SK-N-SH (cell line): ENCODE measurements at regions not wholly inside any gene's neighbourhood (a gene's known extent, or its start where the extent isn't known, plus 50 kb on each side); places are given as distances from the start of the nearest gene placed in this dataset.
A peak's percentile ranks its signal among the peaks of the same experiment; 100 is the strongest.

Experiments used
- CTCF ChIA-PET: fragments of 300-600, 350-600 bp; formaldehyde crosslinking; extraction: SDS; loops from one replicate; lab custom pipeline; 2021; lab: Yijun Ruan, JAX
- POLR2A ChIA-PET: fragments of 350-600 bp; sonication (Branson Sonifier 250); formaldehyde crosslinking; extraction: SDS; loops from one replicate; lab custom pipeline; 2020; ENCODE audit warnings: antibody characterized with exemption, inconsistent platforms; lab: Yijun Ruan, JAX
- DNase-seq: peaks from one replicate; pipeline ENCODE4 v3.0.0; 2012
- H2AFZ ChIP-seq: fragments of 200-600 bp; sonication (generic); 2 replicates; pipeline ENCODE4 v1.8.1; 2016; ENCODE audit warnings: antibody characterized with exemption, mild to moderate bottlenecking, low read depth
- H3F3A ChIP-seq: fragments of 200-600 bp; sonication (generic); replicated peaks from 2 replicates; pipeline ENCODE3; 2016; ENCODE audit warnings: antibody characterized with exemption, mild to moderate bottlenecking; ENCODE audit not compliant: insufficient read depth
- H3K27ac ChIP-seq, 2 experiments: fragments of 200-500 bp in 1 of 2; fragments of 200-600 bp in 1 of 2; sonication (Bioruptor generic) in 1 of 2; sonication (generic), shearing (Covaris generic) in 1 of 2; 2 replicates each; pipeline versions ENCODE4 v1.5.1 to v1.6.1; 2014 to 2016; ENCODE audit warnings: low read depth in 2 of 2, inconsistent platforms in 1 of 2, low read length in 1 of 2, mild to moderate bottlenecking in 1 of 2, mixed read lengths in 1 of 2
- H3K27me3 ChIP-seq: fragments of 200-600 bp; sonication (generic), shearing (Covaris generic); 2 replicates; pipeline ENCODE4 v1.6.1; 2016; ENCODE audit warnings: mixed run types; ENCODE audit not compliant: insufficient read depth
- H3K36me3 ChIP-seq, 2 experiments: fragments of 200-500 bp in 1 of 2; fragments of 200-600 bp in 1 of 2; sonication (Bioruptor generic) in 1 of 2; sonication (generic) in 1 of 2; replicated peaks in 1 of 2; 2 replicates each; pipeline versions ENCODE3 to v1.5.1; 2014 to 2016; ENCODE audit warnings: low read length in 1 of 2, mild to moderate bottlenecking in 1 of 2; ENCODE audit not compliant: insufficient read depth in 2 of 2, control insufficient read depth in 1 of 2
- H3K4me1 ChIP-seq, 2 experiments: fragments of 200-500 bp in 1 of 2; fragments of 200-600 bp in 1 of 2; sonication (Bioruptor generic) in 1 of 2; sonication (generic), shearing (Covaris generic) in 1 of 2; 2 replicates each; pipeline versions ENCODE4 v1.5.1 to v1.6.1; 2014 to 2016; ENCODE audit warnings: low read depth in 1 of 2, low read length in 1 of 2, mixed run types in 1 of 2; ENCODE audit not compliant: insufficient read depth in 2 of 2, control insufficient read depth in 1 of 2
- H3K4me2 ChIP-seq: fragments of 200-600 bp; sonication (generic), shearing (Covaris generic); 2 replicates; pipeline ENCODE4 v1.6.1; 2017; ENCODE audit warnings: mixed run types
- H3K4me3 ChIP-seq, 2 experiments: fragments of 200-500 bp in 1 of 2; fragments of 200-600 bp in 1 of 2; sonication (Bioruptor generic) in 1 of 2; sonication (generic), shearing (Covaris generic) in 1 of 2; 2 replicates each; pipeline versions ENCODE4 v1.5.1 to v1.8.1; 2014 to 2016; ENCODE audit warnings: low read depth in 2 of 2, inconsistent platforms in 1 of 2, low read length in 1 of 2, mild to moderate bottlenecking in 1 of 2, mixed read lengths in 1 of 2, moderate library complexity in 1 of 2
- H3K79me2 ChIP-seq: fragments of 200-600 bp; sonication (generic); 2 replicates; pipeline ENCODE4 v1.8.1; 2017; ENCODE audit warnings: mild to moderate bottlenecking; ENCODE audit not compliant: insufficient read depth
- H3K9ac ChIP-seq: fragments of 200-600 bp; sonication (generic); 2 replicates; pipeline ENCODE4 v1.6.1; 2017; ENCODE audit warnings: mixed run types
- H3K9me2 ChIP-seq: fragments of 200-600 bp; sonication (generic); 2 replicates; pipeline ENCODE4 v1.6.1; 2017; ENCODE audit warnings: mixed run types
- H3K9me3 ChIP-seq: fragments of 200-600 bp; sonication (generic); 2 replicates; pipeline ENCODE4 v1.6.1; 2017; ENCODE audit warnings: mixed run types, mild to moderate bottlenecking, moderate library complexity
- H4K20me1 ChIP-seq: fragments of 200-600 bp; sonication (generic); 2 replicates; pipeline ENCODE4 v1.6.1; 2017; ENCODE audit warnings: mild to moderate bottlenecking, mixed run types; ENCODE audit not compliant: insufficient read depth
- EP300 ChIP-seq, 2 experiments: IDR thresholded peaks; 2 replicates each; pipeline versions ENCODE4 v1.4.0 to v1.6.1; 2012; ENCODE audit warnings: borderline replicate concordance in 1 of 2, low read depth in 1 of 2, low read length in 1 of 2
- EZH2phosphoT487 ChIP-seq: fragments of 200-600 bp; sonication (generic); IDR thresholded peaks from 2 replicates; pipeline ENCODE4 v1.6.1; 2017; ENCODE audit warnings: low read depth, mixed run types, mild to moderate bottlenecking, antibody characterized with exemption, moderate library complexity, borderline replicate concordance
- FOSL2 ChIP-seq: IDR thresholded peaks from 2 replicates; pipeline ENCODE4 v1.4.0; 2012; ENCODE audit warnings: low read depth, mild to moderate bottlenecking, moderate library complexity, borderline replicate concordance
- GATA2 ChIP-seq: sonication (generic); formaldehyde crosslinking; IDR thresholded peaks from 2 replicates; pipeline ENCODE4 v1.5.0; 2020; ENCODE audit warnings: mild to moderate bottlenecking, missing genetic modification reagents
- MEF2A ChIP-seq: IDR thresholded peaks from 2 replicates; pipeline ENCODE4 v1.4.0; 2012; ENCODE audit warnings: low read depth, borderline replicate concordance
- NRF1 ChIP-seq: IDR thresholded peaks from 2 replicates; pipeline ENCODE4 v1.6.1; 2012; ENCODE audit warnings: low read depth, mild to moderate bottlenecking, low read length
- RAD21 ChIP-seq: IDR thresholded peaks from 2 replicates; pipeline ENCODE4 v1.6.1; 2012; ENCODE audit warnings: mild to moderate bottlenecking, low read length
- SMC3 ChIP-seq: IDR thresholded peaks from 2 replicates; pipeline ENCODE4 v1.6.1; 2012; ENCODE audit warnings: low read depth, low read length, improper control_type of control experiment
- TCF12 ChIP-seq: IDR thresholded peaks from 2 replicates; pipeline ENCODE4 v1.4.0; 2012
- WGBS: methylation state at CpG from one replicate; pipeline ENCODE4 v1.1.6; 2017; ENCODE audit warnings: low lambda C conversion rate; 5-methylcytosine and 5-hydroxymethylcytosine counted together
- TF ChIP-seq, protein P1 (sequence below): IDR thresholded peaks from 2 replicates; pipeline ENCODE4; 2012

GRCh38 chr3:30493911-30494311, 112.5 kb upstream of the TGFBR2 start:
- Histone ChIP-seq H3K9me3 (no peaks in the 10 kb centered on the region), H3F3A (peaks cover 17% of the 10 kb centered on the region), H3K79me2 (no peaks in the 10 kb centered on the region), H3K4me2 (no peak overlapping the region), H4K20me1 (no peaks in the 10 kb centered on the region), H3K4me1 (peaks cover 0 to 2% of the 10 kb centered on the region in 2 experiments; a peak in 3 of 4 replicates), H3K36me3 (no peaks in the 10 kb centered on the region), H2AFZ (0 out of 2 replicates have a peak overlapping the region, but pooled peaks have one; percentile 21), H3K27ac (no peak overlapping the region), H3K9me2 (no peaks in the 10 kb centered on the region), H3K27me3 (no peaks in the 10 kb centered on the region), H3K9ac (no peak overlapping the region)
- 63% methylated on average over 2 of the region's 2 CpGs for WGBS
- ChIA-PET CTCF (no interaction called here), POLR2A (no interaction called here)
- no peak for DNase-seq
- TF ChIP-seq EZH2phosphoT487 = no peak
- TF ChIP-seq, protein P1, sequence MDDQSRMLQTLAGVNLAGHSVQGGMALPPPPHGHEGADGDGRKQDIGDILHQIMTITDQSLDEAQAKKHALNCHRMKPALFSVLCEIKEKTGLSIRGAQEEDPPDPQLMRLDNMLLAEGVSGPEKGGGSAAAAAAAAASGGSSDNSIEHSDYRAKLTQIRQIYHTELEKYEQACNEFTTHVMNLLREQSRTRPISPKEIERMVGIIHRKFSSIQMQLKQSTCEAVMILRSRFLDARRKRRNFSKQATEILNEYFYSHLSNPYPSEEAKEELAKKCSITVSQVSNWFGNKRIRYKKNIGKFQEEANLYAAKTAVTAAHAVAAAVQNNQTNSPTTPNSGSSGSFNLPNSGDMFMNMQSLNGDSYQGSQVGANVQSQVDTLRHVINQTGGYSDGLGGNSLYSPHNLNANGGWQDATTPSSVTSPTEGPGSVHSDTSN = peak; percentile 35; the same call in 1 of the 2 replicates
- TF ChIP-seq, all 33 proteins: peak for 1
- no peak overlapping the region for H3K4me3 ChIP-seq

DNA sequence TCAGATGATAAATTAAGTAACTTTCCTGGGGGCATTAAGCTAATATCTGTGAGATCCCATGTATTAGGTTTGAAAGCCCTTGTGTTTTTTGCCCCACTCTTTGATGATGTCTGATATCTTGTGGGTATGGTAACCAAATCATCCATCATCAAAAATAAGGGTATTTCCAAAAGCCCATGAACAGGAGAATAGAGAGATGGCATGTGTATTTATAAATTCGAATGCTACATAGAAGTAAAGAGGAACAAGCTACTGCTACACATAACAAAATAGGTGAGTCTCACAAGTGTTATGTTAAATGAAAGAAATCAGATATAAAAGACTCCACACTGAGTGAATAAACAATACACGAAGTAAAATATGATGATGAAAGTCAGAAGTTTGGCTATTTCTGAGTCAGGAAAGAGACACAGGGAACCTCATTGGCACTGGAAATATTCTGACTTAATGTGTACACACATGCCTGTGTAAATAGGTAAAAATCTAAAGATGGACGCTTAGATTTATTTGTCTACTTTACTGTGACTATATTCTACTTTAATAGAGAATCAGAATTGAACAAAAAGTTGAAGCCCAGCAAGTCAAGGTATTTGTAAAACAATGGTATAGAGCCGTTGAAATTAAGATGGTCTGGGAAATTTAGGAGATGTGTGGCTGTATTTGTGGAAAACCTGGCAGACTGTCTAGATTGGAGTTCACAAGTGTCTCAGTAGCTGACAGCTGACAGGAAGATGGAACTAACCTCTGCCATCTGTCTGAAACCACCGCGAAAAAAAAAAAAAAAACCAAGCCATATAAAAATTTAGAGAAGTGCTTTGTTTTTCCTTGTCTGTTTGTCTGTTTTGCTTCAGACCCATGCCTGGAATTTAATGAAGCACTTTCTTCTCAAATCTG, 111.0 kb upstream of the TGFBR2 start:
- Histone ChIP-seq H4K20me1 (no peaks in the 10 kb centered on the region), H3F3A (peaks cover 17% of the 10 kb centered on the region), H3K4me3 (no peak overlapping the region), H3K79me2 (no peaks in the 10 kb centered on the region), H3K9ac (0 out of 2 replicates have a peak overlapping the region, but pooled peaks have one; percentile 36), H3K4me2 (peak overlapping the region; percentile 50; the same call in 1 of the 2 replicates), H3K9me3 (no peaks in the 10 kb centered on the region), H2AFZ (peak overlapping the region; percentile 74; the same call in 1 of the 2 replicates), H3K9me2 (no peaks in the 10 kb centered on the region), H3K4me1 (peaks cover 0 to 2% of the 10 kb centered on the region in 2 experiments; a peak in 3 of 4 replicates), H3K27me3 (no peaks in the 10 kb centered on the region), H3K36me3 (no peaks in the 10 kb centered on the region), H3K27ac (peak overlapping the region in 1 of 2 experiments; percentile 81; a peak in 2 of 4 replicates)
- WGBS = 80% methylated on average over 6 of the region's 6 CpGs
- DNase-seq = no peak
- ChIA-PET POLR2A (no interaction called here), CTCF (interaction anchor here (0.6 kb wide), 1 partner anchor 286 kb away, joined by 3 read pairs; no protein-coding TSS in a partner anchor)
- no peak for TF ChIP-seq RAD21
- TF ChIP-seq MEF2A = no peak
- no peak for TF ChIP-seq TCF12
- no peak for TF ChIP-seq EP300 (IDR thresholded peaks at IDR 0.05; ENCODE audit: borderline replicate concordance in 1 of 2, low read depth in 1 of 2, low read length in 1 of 2)
- TF ChIP-seq NRF1 = no peak
- no peak for TF ChIP-seq SMC3
- TF ChIP-seq, protein P1 = no peak
- TF ChIP-seq FOSL2 = no peak
- no peak for TF ChIP-seq GATA2
